ENCODE measurements at regions not wholly inside any gene's neighbourhood (a gene's known extent, or its start where the extent isn't known, plus 50 kb on each side); places are given as distances from the start of the nearest gene placed in this dataset.
A peak's percentile ranks its signal among the peaks of the same experiment; 100 is the strongest.
"Not testable (repeated sequence)": the region's sequence is repeated elsewhere in the genome, so short reads cannot be mapped to it uniquely, and the experiment has no call there.

GRCh38 chr13:50131920-50132903 lies 117.0 kb downstream of the KCNRG start:
- peak; percentile 45 for DNase-seq

GRCh38 chr13:50132904-50133357 lies 117.7 kb downstream of the KCNRG start:
- peak; percentile 32 for DNase-seq

- peak; percentile 29 for DNase-seq
These were observed 118.2 kb downstream of the KCNRG start for GRCh38 chr13:50133358-50133953.

- DNase-seq, result no peak
These were observed 121.0 kb downstream of the KCNRG start for GRCh38 chr13:50136226-50136625.

- no peak for DNase-seq
These were observed 121.4 kb downstream of the KCNRG start for GRCh38 chr13:50136678-50137077.

- DNase-seq, result not testable (repeated sequence)
These were observed 124.2 kb downstream of the KCNRG start for GRCh38 chr13:50139435-50139934.

GRCh38 chr13:50140153-50140552 lies 124.9 kb downstream of the KCNRG start:
- no peak for DNase-seq

- DNase-seq, result no peak
These were observed 125.5 kb downstream of the KCNRG start for GRCh38 chr13:50140581-50141374.

GRCh38 chr13:50141375-50141975 lies 126.2 kb downstream of the KCNRG start:
- no peak for DNase-seq

GRCh38 chr13:50144246-50145160 lies 129.3 kb downstream of the KCNRG start:
- DNase-seq, result no peak

- no peak for DNase-seq
These were observed 134.0 kb downstream of the KCNRG start for GRCh38 chr13:50149214-50149613.

- DNase-seq, result peak; percentile 30
These were observed 134.7 kb downstream of the KCNRG start for GRCh38 chr13:50149932-50150331.

GRCh38 chr13:50152224-50152623 lies 137.0 kb downstream of the KCNRG start:
- DNase-seq, result no peak

- no peak for DNase-seq
These were observed 137.5 kb downstream of the KCNRG start for GRCh38 chr13:50152655-50153309.

GRCh38 chr13:50153401-50153800 lies 138.2 kb downstream of the KCNRG start:
- DNase-seq, result no peak

- peak; percentile 52 for DNase-seq
These were observed 138.6 kb downstream of the KCNRG start for GRCh38 chr13:50153876-50154275.

GRCh38 chr13:50154697-50155096 lies 139.5 kb downstream of the KCNRG start:
- DNase-seq, result no peak

GRCh38 chr13:50156140-50156539 lies 140.9 kb downstream of the KCNRG start:
- DNase-seq, result no peak

GRCh38 chr13:50156561-50157127 lies 141.4 kb downstream of the KCNRG start:
- no peak for DNase-seq

- no peak for DNase-seq
These were observed 143.3 kb downstream of the KCNRG start for GRCh38 chr13:50158385-50159165.
